PFSK-1 (cell line): ENCODE measurements at regions not wholly inside any gene's neighbourhood (a gene's known extent, or its start where the extent isn't known, plus 50 kb on each side); places are given as distances from the start of the nearest gene placed in this dataset.

ENCODE experiments used
- FOXP2 ChIP-seq: optimal IDR thresholded peaks from 2 replicates; pipeline ENCODE3; 2011; ENCODE audit warnings: borderline replicate concordance, control low read depth, inconsistent platforms; ENCODE audit not compliant: insufficient read depth; ENCODE audit errors: extremely low read length, extremely low read depth
- POLR2AphosphoS5 ChIP-seq: IDR thresholded peaks from 2 replicates; pipeline ENCODE4 v1.6.1; 2012; ENCODE audit warnings: low read depth, mild to moderate bottlenecking, control low read depth, low read length, moderate library complexity
- SIN3A ChIP-seq: IDR thresholded peaks from 2 replicates; pipeline ENCODE4 v1.6.1; 2012; ENCODE audit warnings: mild to moderate bottlenecking, low read length, moderate library complexity, borderline replicate concordance; ENCODE audit not compliant: insufficient read depth
- TAF1 ChIP-seq: IDR thresholded peaks from 2 replicates; pipeline ENCODE4 v1.6.1; 2012; ENCODE audit warnings: low read length, control low read depth, borderline replicate concordance; ENCODE audit not compliant: insufficient read depth
- TF ChIP-seq, protein P1 (sequence below), 2 experiments: IDR thresholded peaks; 2 replicates each; pipeline versions ENCODE4 v1.6.1 to v1.8.0; 2011 to 2012; ENCODE audit warnings: low read depth in 2 of 2, low read length in 2 of 2, control low read depth in 1 of 2, inconsistent platforms in 1 of 2, mild to moderate bottlenecking in 1 of 2, moderate library complexity in 1 of 2; ENCODE audit not compliant: insufficient read depth in 1 of 2

DNA sequence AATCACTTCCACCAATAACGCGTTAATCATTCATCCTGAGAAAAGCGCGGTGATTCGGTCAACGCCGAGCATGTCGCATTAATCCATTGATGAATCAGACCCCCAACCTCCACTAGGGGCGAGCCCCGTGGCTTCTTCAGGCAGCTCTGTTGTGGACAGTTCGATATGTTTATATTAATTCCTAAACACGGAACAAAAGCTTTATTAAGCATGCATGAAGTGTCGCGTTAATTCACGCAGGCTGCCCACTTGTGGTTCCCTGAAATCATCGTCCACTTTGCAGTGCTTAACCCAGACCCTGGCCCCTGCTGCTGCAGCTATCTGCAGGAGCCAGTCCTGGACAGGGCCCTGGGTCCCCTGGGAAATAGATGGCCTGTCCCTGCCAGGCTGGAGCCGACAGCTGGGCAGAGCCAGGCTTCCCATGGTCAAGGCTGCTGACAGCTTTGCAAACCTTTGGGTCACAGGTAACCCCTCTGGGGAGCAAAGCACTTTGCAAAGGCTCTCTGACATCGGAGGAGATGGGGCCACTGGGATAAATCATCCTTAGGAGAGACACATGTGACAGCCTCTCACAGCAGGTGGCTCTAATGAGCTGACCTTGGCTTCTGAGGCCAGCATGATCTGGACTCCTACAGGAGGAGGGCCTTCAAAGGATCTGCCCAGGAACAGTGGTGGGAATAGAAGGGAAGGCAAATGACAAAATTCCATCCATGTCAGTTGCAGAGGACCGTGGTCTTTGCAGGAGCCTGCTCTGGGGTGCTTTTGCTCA lies 137.0 kb upstream of the AJAP1 start:
- TF ChIP-seq SIN3A (no peak), FOXP2 (no peak), POLR2AphosphoS5 (no peak), TAF1 (no peak)
- TF ChIP-seq, protein P1, sequence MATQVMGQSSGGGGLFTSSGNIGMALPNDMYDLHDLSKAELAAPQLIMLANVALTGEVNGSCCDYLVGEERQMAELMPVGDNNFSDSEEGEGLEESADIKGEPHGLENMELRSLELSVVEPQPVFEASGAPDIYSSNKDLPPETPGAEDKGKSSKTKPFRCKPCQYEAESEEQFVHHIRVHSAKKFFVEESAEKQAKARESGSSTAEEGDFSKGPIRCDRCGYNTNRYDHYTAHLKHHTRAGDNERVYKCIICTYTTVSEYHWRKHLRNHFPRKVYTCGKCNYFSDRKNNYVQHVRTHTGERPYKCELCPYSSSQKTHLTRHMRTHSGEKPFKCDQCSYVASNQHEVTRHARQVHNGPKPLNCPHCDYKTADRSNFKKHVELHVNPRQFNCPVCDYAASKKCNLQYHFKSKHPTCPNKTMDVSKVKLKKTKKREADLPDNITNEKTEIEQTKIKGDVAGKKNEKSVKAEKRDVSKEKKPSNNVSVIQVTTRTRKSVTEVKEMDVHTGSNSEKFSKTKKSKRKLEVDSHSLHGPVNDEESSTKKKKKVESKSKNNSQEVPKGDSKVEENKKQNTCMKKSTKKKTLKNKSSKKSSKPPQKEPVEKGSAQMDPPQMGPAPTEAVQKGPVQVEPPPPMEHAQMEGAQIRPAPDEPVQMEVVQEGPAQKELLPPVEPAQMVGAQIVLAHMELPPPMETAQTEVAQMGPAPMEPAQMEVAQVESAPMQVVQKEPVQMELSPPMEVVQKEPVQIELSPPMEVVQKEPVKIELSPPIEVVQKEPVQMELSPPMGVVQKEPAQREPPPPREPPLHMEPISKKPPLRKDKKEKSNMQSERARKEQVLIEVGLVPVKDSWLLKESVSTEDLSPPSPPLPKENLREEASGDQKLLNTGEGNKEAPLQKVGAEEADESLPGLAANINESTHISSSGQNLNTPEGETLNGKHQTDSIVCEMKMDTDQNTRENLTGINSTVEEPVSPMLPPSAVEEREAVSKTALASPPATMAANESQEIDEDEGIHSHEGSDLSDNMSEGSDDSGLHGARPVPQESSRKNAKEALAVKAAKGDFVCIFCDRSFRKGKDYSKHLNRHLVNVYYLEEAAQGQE (IDR thresholded peaks at IDR 0.05; ENCODE audit: insufficient read depth in 1 of 2, low read depth in 2 of 2, low read length in 2 of 2): no peak

DNA sequence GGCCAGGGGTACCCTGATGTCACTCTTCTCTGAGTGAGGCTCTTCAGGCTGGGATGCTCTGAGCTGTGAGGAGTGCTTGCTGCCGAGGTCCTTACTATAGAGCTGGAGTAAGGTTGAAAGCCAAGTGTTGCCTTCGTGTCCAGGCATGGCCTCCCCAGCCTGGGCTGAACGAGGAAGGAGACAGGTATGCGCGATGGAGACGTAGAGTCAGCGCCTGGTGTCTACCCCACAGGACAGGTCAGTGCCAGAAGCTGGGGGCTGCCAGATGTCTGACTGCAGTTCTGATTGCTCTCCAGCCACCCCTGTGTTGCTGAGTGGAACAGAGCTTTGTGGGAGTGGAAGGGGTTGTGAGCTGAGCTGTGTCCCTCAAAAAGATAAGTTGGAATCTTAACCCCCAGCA lies 135.8 kb upstream of the AJAP1 start:
- no peak for TF ChIP-seq SIN3A
- no peak for TF ChIP-seq FOXP2
- TF ChIP-seq, protein P1 (IDR thresholded peaks at IDR 0.05; ENCODE audit: insufficient read depth in 1 of 2, low read depth in 2 of 2, low read length in 2 of 2): no peak
- TF ChIP-seq TAF1: no peak
- TF ChIP-seq POLR2AphosphoS5: no peak

DNA sequence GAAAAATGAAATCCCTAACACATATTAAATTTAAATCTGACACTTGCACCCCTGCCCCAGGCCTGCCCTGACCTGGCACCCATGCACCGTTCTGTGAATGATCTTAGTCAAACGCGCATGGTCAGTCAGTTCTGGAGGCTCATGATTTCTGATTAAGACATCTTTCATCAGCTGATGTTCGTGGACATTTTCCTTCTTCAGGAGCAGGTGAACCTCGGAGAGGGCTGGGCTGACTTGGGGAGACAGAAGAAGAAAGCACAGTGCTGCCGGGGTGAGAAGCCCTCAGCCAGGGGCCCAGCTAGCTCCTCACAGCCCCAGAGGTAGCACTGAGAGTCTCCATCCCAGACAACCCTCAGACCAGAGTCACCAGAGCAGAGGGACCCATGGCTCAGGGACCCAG lies 134.5 kb upstream of the AJAP1 start:
- TF ChIP-seq SIN3A (no peak), FOXP2 (no peak), POLR2AphosphoS5 (no peak), TAF1 (no peak)
- TF ChIP-seq, protein P1 (IDR thresholded peaks at IDR 0.05; ENCODE audit: insufficient read depth in 1 of 2, low read depth in 2 of 2, low read length in 2 of 2): no peak

- TF ChIP-seq, protein P1 (IDR thresholded peaks at IDR 0.05; ENCODE audit: insufficient read depth in 1 of 2, low read depth in 2 of 2, low read length in 2 of 2): no peak
These were observed 130.9 kb upstream of the AJAP1 start for GRCh38 chr1:4523551-4523950.

DNA sequence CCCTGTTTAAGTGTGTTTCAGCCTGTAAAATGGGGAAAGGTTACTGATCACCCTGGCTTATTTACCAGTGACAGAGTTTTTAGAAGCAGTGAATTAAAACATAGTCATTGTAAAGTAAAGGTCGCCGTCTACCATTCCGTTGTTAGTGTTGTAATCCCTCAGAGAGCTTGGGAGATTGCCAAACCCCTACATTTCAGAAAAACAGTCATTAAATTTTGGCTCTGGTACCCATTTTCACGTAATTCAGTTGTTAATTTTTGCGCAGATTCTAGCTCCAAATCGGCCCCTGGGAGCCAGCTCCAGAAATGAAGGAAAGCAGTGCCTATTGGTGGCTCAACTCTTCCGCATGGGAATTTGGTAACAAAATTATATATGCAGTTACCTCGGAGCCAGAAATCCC lies 127.7 kb upstream of the AJAP1 start:
- no peak for TF ChIP-seq TAF1
- TF ChIP-seq FOXP2: no peak
- TF ChIP-seq POLR2AphosphoS5: no peak
- TF ChIP-seq, protein P1 (IDR thresholded peaks at IDR 0.05; ENCODE audit: insufficient read depth in 1 of 2, low read depth in 2 of 2, low read length in 2 of 2): no peak
- no peak for TF ChIP-seq SIN3A
